ENCODE measurements at regions not wholly inside any gene's neighbourhood (a gene's known extent, or its start where the extent isn't known, plus 50 kb on each side); places are given as distances from the start of the nearest gene placed in this dataset.

DNA sequence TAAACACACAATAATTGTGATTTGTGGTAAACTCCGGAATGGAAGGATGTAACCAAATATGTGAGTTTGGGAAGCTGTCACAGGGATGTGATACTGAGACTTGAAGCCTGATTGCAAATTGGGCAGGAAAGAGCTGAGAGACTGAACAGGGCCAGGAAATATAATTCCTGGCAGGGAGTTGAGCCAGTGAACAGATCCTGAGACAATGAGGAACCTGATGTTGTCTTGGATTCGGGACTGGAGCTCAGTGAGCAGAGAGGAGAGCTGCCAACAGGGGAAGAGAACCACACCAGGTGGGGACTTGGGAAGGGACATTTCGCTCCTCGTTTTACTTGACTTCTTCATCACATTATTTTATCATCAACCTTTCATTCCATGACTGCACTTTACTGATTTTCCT lies 386.0 kb downstream of the TLL1 start:
- no peak overlapping the region for H3K4me3 ChIP-seq (ENCODE audit: low read depth, low read length)

DNA sequence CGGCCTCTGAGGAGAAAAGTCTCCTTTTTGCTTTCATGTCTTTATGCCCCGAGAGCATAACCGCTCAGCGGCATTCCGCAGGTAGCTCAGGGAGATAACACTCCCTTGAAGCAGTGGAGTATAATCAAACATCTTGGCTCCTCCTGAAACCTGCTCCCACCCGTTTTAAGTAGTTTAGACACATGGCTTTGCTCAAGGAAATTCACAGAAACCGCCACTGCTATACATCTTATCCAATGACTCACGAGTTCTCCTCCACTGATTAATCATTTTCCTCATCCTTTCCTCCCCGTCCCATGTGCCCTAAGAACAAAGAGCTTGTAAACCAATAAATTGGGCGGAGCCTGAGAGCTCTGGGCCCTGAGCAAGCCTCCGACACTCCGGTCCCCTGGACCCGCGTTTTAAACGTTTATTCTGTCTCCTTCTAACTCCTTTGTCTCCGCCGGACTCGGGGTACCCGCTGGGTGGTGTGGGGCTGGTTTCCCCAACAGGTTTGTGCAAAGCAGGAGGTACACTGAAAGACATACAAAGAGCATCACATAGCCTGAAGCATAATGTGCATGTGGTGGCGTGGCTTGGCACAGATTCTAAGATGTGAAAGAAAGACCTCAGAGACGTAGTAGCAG lies 401.2 kb downstream of the TLL1 start:
- no peak overlapping the region for H3K4me3 ChIP-seq (ENCODE audit: low read depth, low read length)

GRCh38 chr4:166274775-166275174 lies 401.7 kb downstream of the TLL1 start:
- H3K4me3 ChIP-seq (ENCODE audit: low read depth, low read length), result no peak overlapping the region

GRCh38 chr4:166277401-166277800 lies 404.4 kb downstream of the TLL1 start:
- no peak overlapping the region for H3K4me3 ChIP-seq (ENCODE audit: low read depth, low read length)

GRCh38 chr4:166277853-166278252 lies 404.8 kb downstream of the TLL1 start:
- H3K4me3 ChIP-seq (ENCODE audit: low read depth, low read length), result no peak overlapping the region

DNA sequence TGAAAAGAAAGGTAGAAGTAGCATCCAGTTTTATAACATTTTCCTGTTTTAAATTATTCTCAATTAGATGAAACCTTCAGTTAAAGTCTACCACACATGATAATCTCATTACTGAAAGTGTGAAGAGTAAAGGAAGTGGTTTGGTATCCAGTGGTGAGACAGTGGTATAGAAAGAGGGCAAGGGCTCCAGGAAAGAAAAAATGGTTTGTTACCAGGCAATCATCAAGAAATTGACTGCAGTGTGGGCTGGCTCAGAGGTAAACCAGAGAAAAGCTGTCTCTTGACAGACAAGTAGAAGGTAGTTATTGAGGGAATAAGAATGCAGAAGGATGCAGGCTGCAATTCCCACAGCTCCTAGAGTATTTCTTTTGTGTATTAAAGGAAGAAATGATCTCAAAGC lies 406.2 kb downstream of the TLL1 start:
- no peak overlapping the region for H3K4me3 ChIP-seq (ENCODE audit: low read depth, low read length)

DNA sequence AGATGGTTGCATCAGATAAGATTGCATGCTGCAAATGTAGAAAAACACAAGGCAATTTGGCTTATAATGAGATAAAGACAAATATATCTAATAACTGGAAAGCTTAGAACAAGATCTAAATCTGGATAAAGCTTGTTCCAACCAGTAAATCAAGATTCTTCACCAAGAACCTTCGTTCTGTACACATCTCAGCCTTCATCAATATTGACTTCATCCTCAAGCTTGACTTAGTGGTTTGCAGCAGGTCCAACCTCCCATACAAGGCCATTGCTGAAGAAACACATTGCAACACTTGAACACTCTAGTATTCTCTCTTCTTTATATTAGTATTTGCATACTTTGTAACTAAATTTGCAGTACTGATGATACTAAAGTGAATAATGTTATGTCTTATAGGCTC lies 407.6 kb downstream of the TLL1 start:
- no peak overlapping the region for H3K4me3 ChIP-seq (ENCODE audit: low read depth, low read length)

DNA sequence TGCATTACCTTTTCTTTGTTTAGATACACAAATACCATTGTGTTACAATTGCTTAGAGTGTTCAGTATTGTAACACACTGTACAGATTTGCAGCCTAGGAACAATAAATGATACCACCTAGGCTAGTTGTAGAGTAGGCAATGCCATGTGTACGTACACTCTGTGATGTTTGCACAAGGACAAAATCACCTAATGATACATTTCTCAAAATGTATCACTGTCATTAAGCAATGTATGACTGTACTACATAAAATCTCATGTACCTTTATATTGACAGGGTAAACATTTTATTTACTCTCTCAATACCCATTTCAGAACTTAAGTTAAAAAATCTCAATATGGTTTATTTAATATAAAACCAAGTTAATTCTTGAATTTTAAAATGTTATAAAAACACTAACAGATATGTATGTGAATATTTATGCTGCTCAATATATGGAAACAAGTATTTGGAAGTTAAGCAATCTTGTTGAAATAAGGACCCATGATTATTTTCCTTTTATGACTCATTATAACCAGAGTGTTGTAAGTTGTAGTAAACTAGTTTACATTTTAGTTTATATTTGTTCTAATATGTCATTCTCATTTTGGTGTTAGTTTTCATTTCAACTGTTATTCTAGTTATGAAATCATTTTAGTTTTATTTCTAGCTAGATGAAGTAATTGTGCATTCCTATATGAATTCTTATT lies 409.2 kb downstream of the TLL1 start:
- H3K4me3 ChIP-seq (ENCODE audit: low read depth, low read length), result no peak overlapping the region

DNA sequence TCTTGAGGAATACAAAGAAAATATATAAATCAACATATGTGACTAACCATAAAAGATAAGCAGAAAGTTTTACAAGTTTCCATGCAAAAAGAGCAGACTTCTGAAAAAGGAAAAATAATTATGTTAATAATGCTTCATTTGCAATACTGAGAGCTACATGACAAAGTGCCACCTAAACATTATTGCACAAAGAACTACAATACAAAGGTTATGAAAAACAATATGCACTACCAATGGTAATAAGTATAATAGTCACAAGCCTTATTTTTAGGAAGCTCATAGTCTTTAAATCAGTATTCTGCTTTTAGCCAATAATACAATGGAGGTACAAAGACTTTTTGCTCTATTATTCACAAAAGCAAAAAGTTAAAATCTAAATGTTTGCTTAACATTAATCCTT lies 411.2 kb downstream of the TLL1 start:
- H3K4me3 ChIP-seq (ENCODE audit: low read depth, low read length), result no peak overlapping the region

GRCh38 chr4:166290426-166290825 lies 417.4 kb downstream of the TLL1 start:
- H3K4me3 ChIP-seq (ENCODE audit: low read depth, low read length), result no peak overlapping the region

GRCh38 chr4:166293556-166293955 lies 420.5 kb downstream of the TLL1 start:
- H3K4me3 ChIP-seq (ENCODE audit: low read depth, low read length), result no peak overlapping the region

DNA sequence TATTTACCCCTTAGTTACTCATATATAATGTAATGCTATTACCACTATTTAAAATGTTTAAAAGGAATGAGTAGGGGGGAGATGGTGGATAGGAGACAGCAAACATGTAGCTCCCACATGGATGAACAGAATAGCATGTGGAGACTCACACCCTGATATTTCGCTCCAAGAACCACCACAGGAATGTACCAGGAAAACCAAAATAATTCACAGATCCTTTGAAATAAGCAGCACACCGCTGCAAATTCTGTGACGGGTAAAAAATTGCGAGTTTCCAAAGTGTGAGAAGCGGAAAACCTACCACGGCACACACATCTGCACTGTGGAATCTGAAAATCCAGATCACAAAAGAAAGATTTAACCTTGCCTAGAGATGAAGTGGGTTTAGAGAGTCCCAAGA lies 428.2 kb downstream of the TLL1 start:
- H3K4me3 ChIP-seq (ENCODE audit: low read depth, low read length), result no peak overlapping the region

DNA sequence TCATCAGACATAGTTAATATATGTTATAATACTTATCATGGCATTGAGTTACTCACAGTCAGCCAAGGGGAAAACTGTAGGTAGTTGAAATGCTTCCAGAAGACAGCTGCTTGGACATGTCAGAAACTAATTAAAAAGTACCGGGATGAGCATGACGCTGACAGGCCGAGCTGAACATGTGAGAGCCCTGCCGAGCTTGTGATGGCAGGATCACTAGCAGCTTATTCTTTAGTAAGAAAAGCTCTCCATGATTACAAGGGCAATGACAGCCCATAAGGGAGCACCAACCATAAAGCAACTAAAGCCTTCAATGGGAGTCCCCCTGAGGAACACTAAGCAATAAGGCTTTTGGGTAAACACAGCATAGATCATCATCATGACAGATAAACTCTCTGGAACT lies 435.6 kb downstream of the TLL1 start:
- H3K4me3 ChIP-seq (ENCODE audit: low read depth, low read length), result no peak overlapping the region

DNA sequence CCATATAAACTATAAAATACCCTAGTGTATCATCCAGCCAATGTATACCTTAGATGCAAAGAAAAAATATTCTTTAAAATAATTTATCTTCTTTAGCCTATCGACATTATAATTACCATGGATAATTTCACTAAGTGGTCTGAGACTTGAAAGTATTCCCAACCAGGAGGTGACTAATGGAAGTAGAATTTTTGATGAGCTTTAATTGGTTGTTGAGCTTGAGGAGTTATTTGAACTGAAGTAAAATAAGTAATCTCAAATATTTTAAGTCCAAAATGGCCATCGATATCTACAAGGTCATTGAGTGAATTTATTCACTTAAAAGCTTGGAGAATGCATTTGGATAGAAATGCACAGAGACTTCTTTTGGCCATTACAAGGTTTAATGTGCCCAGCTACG lies 436.2 kb downstream of the TLL1 start:
- H3K4me3 ChIP-seq (ENCODE audit: low read depth, low read length), result no peak overlapping the region

GRCh38 chr4:166311169-166311568 lies 438.1 kb downstream of the TLL1 start:
- H3K4me3 ChIP-seq (ENCODE audit: low read depth, low read length), result no peak overlapping the region

DNA sequence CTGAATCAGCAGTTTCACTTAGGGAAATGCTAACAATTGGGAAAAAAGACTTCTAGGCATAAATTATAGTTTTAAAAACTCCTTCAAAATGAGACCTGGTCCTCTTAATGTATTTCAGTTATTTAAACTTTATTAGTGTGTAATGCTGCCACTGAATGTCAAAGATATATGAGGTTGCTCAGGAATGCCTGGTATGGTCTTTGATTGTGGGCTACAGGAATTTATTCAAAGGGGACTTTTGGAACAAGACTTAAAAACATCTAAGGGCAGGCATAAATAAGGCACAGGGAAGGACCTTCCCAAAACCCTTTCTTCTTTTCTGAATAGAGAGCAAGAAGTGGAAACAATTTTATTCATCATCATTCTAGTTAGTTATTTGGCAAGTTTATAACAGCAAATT lies 439.1 kb downstream of the TLL1 start:
- no peak overlapping the region for H3K4me3 ChIP-seq (ENCODE audit: low read depth, low read length)

DNA sequence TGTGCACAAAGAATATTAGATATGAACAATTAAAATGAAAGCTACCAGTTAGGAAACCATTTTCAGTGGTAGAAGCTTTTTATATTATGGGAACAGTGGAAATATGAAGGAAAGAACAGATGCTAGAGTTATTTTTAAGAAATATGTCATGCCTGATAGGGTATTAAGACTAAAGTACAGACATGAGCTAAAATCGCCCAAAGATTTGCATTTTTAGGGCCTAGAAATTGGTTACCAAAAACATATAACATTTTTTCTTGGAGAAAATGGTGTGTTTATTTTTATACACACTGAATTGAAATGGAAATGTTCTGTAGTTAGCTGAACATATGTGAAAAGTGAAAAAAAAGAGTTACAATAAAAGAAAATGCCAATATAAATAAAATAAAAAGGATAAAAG lies 441.9 kb downstream of the TLL1 start:
- no peak overlapping the region for H3K4me3 ChIP-seq (ENCODE audit: low read depth, low read length)

DNA sequence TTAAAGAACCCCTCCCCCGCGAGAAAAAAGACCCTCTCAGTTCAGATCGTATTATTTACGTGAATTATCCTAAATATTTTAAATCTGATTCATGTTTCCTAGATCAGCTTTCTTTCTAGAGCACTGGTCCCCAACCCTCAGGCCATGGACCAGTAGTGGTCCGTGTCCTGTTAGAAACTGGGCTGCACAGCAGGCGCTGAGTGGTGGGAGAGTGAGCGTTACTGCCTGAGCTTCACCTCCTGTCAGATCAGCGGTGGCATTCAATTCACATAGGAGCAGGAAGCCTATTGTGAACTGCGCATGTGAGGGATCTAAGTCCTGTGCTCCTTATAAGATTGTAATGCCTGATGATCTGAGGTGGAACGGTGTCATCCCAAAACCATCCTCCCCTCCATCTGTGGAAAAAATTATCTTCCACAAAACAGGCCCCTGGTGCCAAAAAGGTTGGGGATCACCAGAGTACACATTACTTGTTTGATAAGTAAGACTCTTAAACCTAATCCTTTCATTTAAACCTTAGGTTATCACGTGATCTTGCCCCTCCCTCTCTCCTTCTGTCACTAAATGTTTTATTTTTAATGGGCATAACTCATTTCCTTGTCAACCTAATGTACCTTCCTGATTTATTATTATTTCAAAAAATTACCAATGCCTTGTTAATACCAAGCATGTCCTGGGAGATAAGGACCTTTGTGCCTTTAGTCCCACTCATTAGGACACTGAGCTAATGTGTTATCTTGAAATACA lies 442.9 kb downstream of the TLL1 start:
- no peak overlapping the region for H3K4me3 ChIP-seq (ENCODE audit: low read depth, low read length)

DNA sequence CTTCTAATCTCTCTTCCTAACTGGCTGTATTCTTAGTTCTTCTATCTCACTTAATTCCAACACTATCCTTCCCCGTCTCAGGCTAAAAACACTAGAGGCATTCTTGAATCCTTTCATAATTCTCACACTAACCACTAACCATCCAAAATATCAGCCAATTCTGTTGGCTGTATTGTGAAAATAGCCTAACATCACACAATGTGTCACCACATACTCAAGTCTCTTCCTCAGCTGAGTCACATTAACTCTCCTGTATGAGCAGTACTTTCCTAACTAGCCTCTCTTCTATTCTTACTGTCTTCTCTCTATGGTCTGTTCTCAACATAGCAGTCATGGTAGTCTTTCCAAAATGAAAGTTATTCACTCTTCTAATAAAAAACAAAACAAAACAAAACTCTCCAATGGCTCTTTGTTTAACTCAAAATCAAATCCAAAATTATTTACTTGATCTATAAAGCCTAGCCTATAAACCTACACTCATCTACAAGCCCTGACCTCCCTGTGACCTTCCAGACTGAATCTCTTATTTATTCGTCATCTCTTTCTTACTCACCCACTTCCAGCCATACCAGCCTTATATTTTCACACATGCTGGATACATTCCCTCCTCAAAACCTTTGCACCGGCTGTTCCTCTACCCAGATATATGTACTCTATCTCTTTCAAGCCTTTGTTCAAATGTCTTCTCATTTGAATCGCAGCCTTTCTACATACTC lies 445.9 kb downstream of the TLL1 start:
- no peak overlapping the region for H3K4me3 ChIP-seq (ENCODE audit: low read depth, low read length)

GRCh38 chr4:166323250-166323649 lies 450.2 kb downstream of the TLL1 start:
- H3K4me3 ChIP-seq (ENCODE audit: low read depth, low read length), result no peak overlapping the region

GRCh38 chr4:166324321-166324720 lies 451.3 kb downstream of the TLL1 start:
- no peak overlapping the region for H3K4me3 ChIP-seq (ENCODE audit: low read depth, low read length)
